HepG2 (cell line): ENCODE measurements at regions not wholly inside any gene's neighbourhood (a gene's known extent, or its start where the extent isn't known, plus 50 kb on each side); places are given as distances from the start of the nearest gene placed in this dataset.

ENCODE experiments used
- ATAC-seq: fragments of 200-7000 bp; cut with Tn5 transposase; 3 replicates; pipeline ENCODE4 v1.9.1; 2020; ENCODE audit warnings: mild to moderate bottlenecking, moderate library complexity
- BruUV-seq: library from RNA; stranded (reverse); fragments of 400-500 nt; replicated peaks from 2 replicates; lab custom pipeline; 2021; lab: Mats Ljungman, UMichigan
- CTCF ChIA-PET: fragments of 300-600 bp; formaldehyde crosslinking; extraction: SDS; loops from one replicate; lab custom pipeline; 2021; ENCODE audit warnings: low total read pairs, inconsistent platforms, low intra/inter-chr PET ratio; lab: Yijun Ruan, JAX
- POLR2A ChIA-PET: fragments of 350-600 bp; sonication (Branson Sonifier 250); formaldehyde crosslinking; loops from one replicate; lab custom pipeline; 2020; ENCODE audit warnings: antibody characterized with exemption, inconsistent platforms; lab: Yijun Ruan, JAX
- DNase-seq: peaks from one replicate; pipeline ENCODE4 v3.0.0-alpha.2; 2015; ENCODE audit warnings: low spot score
- FAIRE-seq: peaks from 3 replicates; lab custom pipeline; 2011; peaks lifted over from hg19 to GRCh38; lab: Jason Lieb, UNC
- H2AFZ ChIP-seq: one replicate; pipeline ENCODE4 v1.6.1; 2011; ENCODE audit warnings: low read length, inconsistent platforms
- H3K27ac ChIP-seq: fragments of 300-600 bp; 3 replicates; pipeline ENCODE4 v1.8.0; 2011; ENCODE audit warnings: mixed run types, mild to moderate bottlenecking, mixed read lengths, low read length, inconsistent platforms; ENCODE audit not compliant: insufficient read depth; ENCODE audit errors: extremely low read length
- H3K27me3 ChIP-seq, 2 experiments: fragments of 200-600 bp in 1 of 2; 2 replicates in 1 of 2; 3 replicates in 1 of 2; pipeline versions ENCODE4 v1.6.0 to v1.8.0; 2011; ENCODE audit warnings: low read length in 2 of 2, mild to moderate bottlenecking in 2 of 2, moderate library complexity in 2 of 2, inconsistent platforms in 1 of 2; ENCODE audit not compliant: insufficient read depth in 2 of 2, control insufficient read depth in 1 of 2
- H3K36me3 ChIP-seq, 2 experiments: fragments of 200-600 bp in 1 of 2; replicated peaks in 1 of 2; 2 replicates in 1 of 2; 3 replicates in 1 of 2; pipeline versions ENCODE4 v1.5.1 to v1.8.0; 2011; ENCODE audit warnings: low read length in 2 of 2, inconsistent platforms in 1 of 2; ENCODE audit not compliant: insufficient read depth in 2 of 2, control insufficient read depth in 1 of 2
- H3K4me1 ChIP-seq: 2 replicates; pipeline ENCODE4 v1.5.1; 2012; ENCODE audit warnings: low read length, inconsistent platforms; ENCODE audit not compliant: insufficient read depth
- H3K4me2 ChIP-seq: 2 replicates; pipeline ENCODE4 v1.6.0; 2011; ENCODE audit warnings: low read depth, low read length, inconsistent platforms
- H3K4me3 ChIP-seq, 3 experiments: fragments of 200-600 bp in 1 of 3; sonication (generic), shearing (Covaris generic) in 1 of 3; replicated peaks in 1 of 3; 2 replicates each; pipeline ENCODE4 v1.5.1; 2011 to 2016; ENCODE audit warnings: low read length in 3 of 3, inconsistent platforms in 2 of 3, low read depth in 2 of 3, mild to moderate bottlenecking in 2 of 3, control low read depth in 1 of 3, mixed read lengths in 1 of 3; ENCODE audit not compliant: insufficient read depth in 1 of 3
- H3K79me2 ChIP-seq: one replicate; pipeline ENCODE4 v1.6.1; 2011; ENCODE audit warnings: low read length, inconsistent platforms; ENCODE audit not compliant: insufficient read depth
- H3K9ac ChIP-seq: 2 replicates; pipeline ENCODE4 v1.6.0; 2011; ENCODE audit warnings: mild to moderate bottlenecking, low read depth, low read length, inconsistent platforms; ENCODE audit not compliant: insufficient read depth
- H3K9me3 ChIP-seq: 2 replicates; pipeline ENCODE4 v1.5.1; 2012; ENCODE audit warnings: mild to moderate bottlenecking, low read length
- H4K20me1 ChIP-seq: 2 replicates; pipeline ENCODE4 v1.6.0; 2011; ENCODE audit warnings: inconsistent platforms, mild to moderate bottlenecking, low read length, moderate library complexity; ENCODE audit not compliant: insufficient read depth
- CBX2 ChIP-seq, 2 experiments: fragments of 200-600 bp in 1 of 2; sonication (generic); formaldehyde crosslinking in 1 of 2; IDR thresholded peaks; 2 replicates each; pipeline versions ENCODE4 v1.7.0 to v1.8.1; 2018 to 2022; ENCODE audit warnings: low read depth in 2 of 2, low read length in 1 of 2, mild to moderate bottlenecking in 1 of 2, missing genetic modification reagents in 1 of 2
- CREB3 ChIP-seq: sonication (generic); formaldehyde crosslinking; IDR thresholded peaks from 2 replicates; pipeline ENCODE4 v1.5.0; 2020; ENCODE audit warnings: missing genetic modification reagents
- GTF3A ChIP-seq: sonication (generic); formaldehyde crosslinking; conservative IDR thresholded peaks from 2 replicates; pipeline ENCODE4 v1.4.0; 2020; ENCODE audit warnings: mild to moderate bottlenecking, missing genetic modification reagents
- IRF2 ChIP-seq: IDR thresholded peaks from 2 replicates; pipeline ENCODE4 v1.6.1; 2018; ENCODE audit warnings: missing genetic modification reagents, missing compliant biosample characterization
- MAZ ChIP-seq, 2 experiments: sonication (generic) in 1 of 2; formaldehyde crosslinking in 1 of 2; IDR thresholded peaks; 2 replicates each; pipeline versions ENCODE4 v1.5.0 to v1.6.1; 2012 to 2020; ENCODE audit warnings: low read depth in 2 of 2, mild to moderate bottlenecking in 2 of 2, borderline replicate concordance in 1 of 2, improper control_type of control experiment in 1 of 2, low read length in 1 of 2, missing genetic modification reagents in 1 of 2, moderate library complexity in 1 of 2
- MIXL1 ChIP-seq: IDR thresholded peaks from 2 replicates; pipeline ENCODE4 v1.6.1; 2016
- PRDM4 ChIP-seq: sonication (generic); formaldehyde crosslinking; IDR thresholded peaks from 2 replicates; pipeline ENCODE4 v1.9.0; 2021; ENCODE audit warnings: missing genetic modification reagents, borderline replicate concordance
- ZBTB34 ChIP-seq: sonication (generic); formaldehyde crosslinking; IDR thresholded peaks from 2 replicates; pipeline ENCODE4 v1.8.0; 2022; ENCODE audit warnings: mild to moderate bottlenecking, missing genetic modification reagents
- ZFP1 ChIP-seq: IDR thresholded peaks from 2 replicates; pipeline ENCODE4 v1.6.1; 2016
- ZNF414 ChIP-seq: sonication (generic); formaldehyde crosslinking; IDR thresholded peaks from 2 replicates; pipeline ENCODE4 v1.5.0; 2020; ENCODE audit warnings: missing genetic modification reagents
- ZNF605 ChIP-seq: sonication (generic); formaldehyde crosslinking; IDR thresholded peaks from 2 replicates; pipeline ENCODE4 v1.8.0; 2022; ENCODE audit warnings: mild to moderate bottlenecking, missing genetic modification reagents
- WGBS: methylation state at CpG from one replicate; pipeline ENCODE4 v1.1.6; 2017; ENCODE audit warnings: low lambda C conversion rate; 5-methylcytosine and 5-hydroxymethylcytosine counted together
- in situ Hi-C: cut with HindIII; loops from 2 replicates; pipeline ENCODE4 v1.10.0; 2017; ENCODE audit warnings: low pct_unique_long_range_greater_than_20kb; ENCODE audit not compliant: extremely low pct_ligation_motif_present
- intact Hi-C: fragments of 100-400 bp; cut with micrococcal nuclease; formaldehyde crosslinking; loops from one replicate; pipeline ENCODE4 v1.10.0; 2022; ENCODE audit not compliant: unreplicated experiment

GRCh38 chr12:127257366-127257935 is 1009.5 kb upstream of the TMEM132C start (continued):
- no peak for TF ChIP-seq PRDM4 (CRISPR knock-in tag)
- no peak for TF ChIP-seq MAZ (IDR thresholded peaks at IDR 0.05; ENCODE audit: borderline replicate concordance, low read depth, low read length)
- no peak for TF ChIP-seq MAZ (CRISPR knock-in tag; IDR thresholded peaks at IDR 0.05; ENCODE audit: low read depth)

GRCh38 chr12:127260531-127260930 is 1006.4 kb upstream of the TMEM132C start:
- Histone ChIP-seq H2AFZ (no peak overlapping the region), H3K9me3 (peaks cover 56% of the 10 kb centered on the region), H3K27me3 (no peaks in the 10 kb centered on the region), H3K27ac (no peak overlapping the region), H3K9ac (no peak overlapping the region), H3K79me2 (no peaks in the 10 kb centered on the region), H3K4me2 (no peak overlapping the region), H4K20me1 (no peaks in the 10 kb centered on the region), H3K4me1 (no peaks in the 10 kb centered on the region), H3K36me3 (no peaks in the 10 kb centered on the region), H3K4me3 (no peak overlapping the region)
- TF ChIP-seq ZBTB34 (no peak), ZNF605 (CRISPR knock-in tag) (no peak), CREB3 (CRISPR knock-in tag) (no peak), GTF3A (CRISPR knock-in tag) (no peak), IRF2 (CRISPR knock-in tag) (no peak), MIXL1 (CRISPR knock-in tag) (no peak), ZFP1 (CRISPR knock-in tag) (no peak), CBX2 (IDR thresholded peaks at IDR 0.05; ENCODE audit: low read depth, low read length) (no peak), CBX2 (CRISPR knock-in tag; IDR thresholded peaks at IDR 0.05; ENCODE audit: low read depth) (no peak), ZNF414 (CRISPR knock-in tag) (no peak)
- in situ Hi-C loops, result no loop called here
- FAIRE-seq, result no peak
- ChIA-PET POLR2A (no interaction called here), CTCF (no interaction called here)
- BruUV-seq, result no TSS peak
- no peak for DNase-seq
- WGBS, result 6% methylated on average over 3 of the region's 3 CpGs
- ATAC-seq, result no peak
- intact Hi-C loops, result no loop called here
